HAP-1 (cell line): ENCODE measurements at regions not wholly inside any gene's neighbourhood (a gene's known extent, or its start where the extent isn't known, plus 50 kb on each side); places are given as distances from the start of the nearest gene placed in this dataset.

Experiments used
- DNase-seq, 2 experiments: peaks; one replicate each; pipeline ENCODE4 v3.0.0-alpha.2; 2016 to 2020; ENCODE audit warnings: low spot score in 2 of 2
- H3K27me3 ChIP-seq: fragments of 250-450 bp; sonication (Bioruptor Pico); 2 replicates; pipeline ENCODE4 v1.5.1; 2020; ENCODE audit warnings: low read depth, mild to moderate bottlenecking, moderate library complexity
- H3K36me3 ChIP-seq: fragments of 250-450 bp; sonication (Bioruptor Pico); replicated peaks from 2 replicates; pipeline ENCODE4 v1.5.1; 2020; ENCODE audit warnings: mild to moderate bottlenecking
- H3K4me1 ChIP-seq: fragments of 250-450 bp; sonication (Bioruptor Pico); 2 replicates; pipeline ENCODE4 v1.5.1; 2020; ENCODE audit warnings: mild to moderate bottlenecking
- H3K4me3 ChIP-seq: fragments of 250-450 bp; sonication (Bioruptor Pico); 2 replicates; pipeline ENCODE4 v1.5.1; 2020; ENCODE audit warnings: mild to moderate bottlenecking, moderate library complexity
- H3K9me3 ChIP-seq: fragments of 250-450 bp; sonication (Bioruptor Pico); 2 replicates; pipeline ENCODE4 v1.5.1; 2020; ENCODE audit warnings: mild to moderate bottlenecking, moderate library complexity
- in situ Hi-C: fragments of 300-500 bp; cut with MboI; formaldehyde crosslinking; loops from 3 replicates; pipeline ENCODE4 v1.14.3; 2020; ENCODE audit warnings: low sequenced_read_pairs, inconsistent platforms, mixed read lengths

DNA sequence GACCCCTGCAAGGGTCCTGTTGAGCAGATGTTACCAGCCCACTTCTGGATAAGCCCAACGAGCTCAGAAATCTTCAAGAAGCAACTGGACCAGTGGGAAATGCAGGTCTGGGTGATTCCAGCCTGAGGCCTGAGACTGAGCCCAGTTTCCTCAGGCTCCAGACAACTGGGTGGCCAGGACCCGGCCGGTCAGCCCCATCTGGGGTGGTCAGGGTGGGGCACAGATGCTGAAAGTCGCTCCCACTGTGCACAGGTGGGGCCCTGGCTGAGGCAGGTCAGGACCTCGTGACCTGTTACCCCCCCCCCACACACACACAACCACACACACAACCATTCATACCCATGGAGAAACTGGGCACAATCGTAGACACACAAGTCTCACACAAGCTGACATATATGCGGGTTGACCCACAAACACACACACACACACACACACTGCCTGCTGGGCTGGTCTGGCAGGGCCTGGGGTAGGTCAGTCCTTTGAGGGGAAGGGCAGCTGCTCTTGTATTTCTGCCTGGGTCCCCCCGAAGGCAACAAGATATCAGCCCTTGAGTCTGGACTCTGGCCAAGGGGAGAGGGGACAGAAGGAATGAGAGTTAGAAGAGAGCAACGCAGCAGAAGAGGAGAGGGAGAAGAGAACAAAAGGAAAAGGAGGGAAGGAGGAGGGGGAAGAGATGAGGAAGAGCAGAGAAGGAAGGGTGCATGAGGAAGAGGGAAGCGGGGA is 99.0 kb upstream of the CDH5 start:
- in situ Hi-C loops = no loop called here
- no peak for DNase-seq
- H3K9me3 ChIP-seq = no peaks in the 10 kb centered on the region
- H3K4me3 ChIP-seq = no peak overlapping the region
- H3K36me3 ChIP-seq = no peaks in the 10 kb centered on the region
- no peaks in the 10 kb centered on the region for H3K4me1 ChIP-seq
- no peaks in the 10 kb centered on the region for H3K27me3 ChIP-seq

DNA sequence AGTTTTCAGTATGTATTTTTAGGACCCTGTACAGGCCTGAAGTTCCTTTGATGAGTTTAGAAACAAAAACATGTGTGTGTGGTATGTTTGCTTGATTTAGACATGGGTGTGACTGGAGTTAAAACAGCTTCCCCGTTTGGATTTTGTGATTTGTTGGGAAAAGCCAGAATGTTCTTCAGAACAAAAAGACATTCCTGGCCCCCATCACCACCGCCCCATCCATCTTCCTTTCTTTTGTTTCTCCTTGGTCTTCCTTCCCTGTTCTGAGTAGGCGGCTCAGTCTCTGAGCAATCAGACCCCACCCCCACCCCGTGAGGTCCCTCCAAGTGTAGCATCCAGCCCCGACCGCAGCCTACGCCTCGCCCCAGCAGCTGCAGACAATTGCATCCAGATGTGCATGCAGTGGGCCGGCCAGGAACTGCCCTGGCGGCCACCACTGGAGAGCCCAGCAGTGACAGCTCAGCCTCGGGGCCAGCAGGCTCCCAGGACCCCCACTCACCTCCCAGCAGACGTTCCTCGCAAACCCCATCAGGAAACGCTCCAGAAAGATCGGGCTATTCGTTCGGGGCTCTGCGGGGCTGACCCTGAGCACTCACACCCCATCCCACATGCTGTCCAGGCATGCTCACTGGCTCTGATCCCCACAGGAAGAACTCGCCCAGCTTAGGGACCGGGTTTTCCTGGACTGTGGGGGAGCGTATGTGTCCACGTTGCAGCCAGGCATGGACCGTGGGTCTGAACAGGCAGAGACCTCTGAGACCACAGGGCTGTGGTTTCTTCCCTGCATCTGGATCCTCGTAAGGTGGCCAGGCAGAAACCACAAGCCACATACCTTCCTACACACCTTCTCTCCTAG is 99.8 kb upstream of the CDH5 start:
- no peaks in the 10 kb centered on the region for H3K9me3 ChIP-seq
- no peaks in the 10 kb centered on the region for H3K4me1 ChIP-seq
- H3K4me3 ChIP-seq = no peak overlapping the region
- no peaks in the 10 kb centered on the region for H3K36me3 ChIP-seq
- no peak for DNase-seq
- in situ Hi-C loops = no loop called here
- H3K27me3 ChIP-seq = no peaks in the 10 kb centered on the region

DNA sequence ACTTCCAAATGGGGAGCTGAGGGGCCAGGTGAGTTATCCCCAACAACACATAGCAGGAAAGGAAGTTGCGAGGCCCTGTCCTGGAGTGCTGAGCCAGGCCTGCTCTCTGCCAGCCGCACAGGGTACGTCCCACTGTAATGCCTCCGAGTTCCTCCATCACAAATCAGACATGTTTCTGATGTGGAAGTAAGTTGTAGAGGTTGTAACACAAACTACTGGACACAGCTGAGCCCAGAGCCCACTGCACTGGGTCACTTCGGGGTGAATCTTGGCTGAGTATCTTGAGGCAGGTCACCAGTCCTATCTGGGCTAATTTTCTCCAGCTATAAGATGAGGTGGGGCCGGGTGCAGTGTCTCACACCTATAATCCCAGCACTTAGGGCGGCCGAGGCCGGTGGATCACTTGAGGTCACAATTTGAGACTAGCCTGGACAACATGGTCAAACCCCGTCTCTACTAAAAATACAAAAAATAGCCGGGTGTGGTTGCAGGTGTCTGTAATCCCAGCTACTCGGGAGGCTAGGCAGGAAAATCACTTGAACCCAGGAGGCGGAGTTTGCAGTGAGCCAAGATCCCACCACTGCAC is 100.8 kb upstream of the CDH5 start:
- Histone ChIP-seq H3K36me3 (no peaks in the 10 kb centered on the region), H3K27me3 (no peaks in the 10 kb centered on the region), H3K9me3 (no peaks in the 10 kb centered on the region), H3K4me3 (no peak overlapping the region), H3K4me1 (no peaks in the 10 kb centered on the region)
- DNase-seq = no peak
- in situ Hi-C loops = no loop called here

DNA sequence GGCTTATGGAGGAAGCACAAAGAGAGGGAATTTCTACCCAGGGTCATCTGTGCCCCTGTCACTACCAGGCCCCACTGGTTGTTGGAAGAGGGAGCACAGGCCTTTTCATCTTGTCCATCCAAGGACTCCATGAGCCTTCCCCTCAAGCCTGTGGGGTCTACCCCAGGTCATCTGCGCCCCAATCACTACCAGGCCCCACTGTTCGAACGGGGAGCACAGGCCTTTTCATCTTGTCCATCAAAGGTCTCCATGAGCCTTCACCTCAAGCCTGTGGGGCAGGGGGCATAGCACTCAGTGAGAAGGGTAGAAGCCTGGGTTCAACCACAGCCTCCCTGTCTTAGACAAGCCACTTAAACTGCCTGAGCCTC is 101.5 kb upstream of the CDH5 start:
- no peak for DNase-seq
- Histone ChIP-seq H3K4me1 (no peaks in the 10 kb centered on the region), H3K9me3 (no peaks in the 10 kb centered on the region), H3K4me3 (no peak overlapping the region), H3K27me3 (no peaks in the 10 kb centered on the region), H3K36me3 (no peaks in the 10 kb centered on the region)
- in situ Hi-C loops = no loop called here

DNA sequence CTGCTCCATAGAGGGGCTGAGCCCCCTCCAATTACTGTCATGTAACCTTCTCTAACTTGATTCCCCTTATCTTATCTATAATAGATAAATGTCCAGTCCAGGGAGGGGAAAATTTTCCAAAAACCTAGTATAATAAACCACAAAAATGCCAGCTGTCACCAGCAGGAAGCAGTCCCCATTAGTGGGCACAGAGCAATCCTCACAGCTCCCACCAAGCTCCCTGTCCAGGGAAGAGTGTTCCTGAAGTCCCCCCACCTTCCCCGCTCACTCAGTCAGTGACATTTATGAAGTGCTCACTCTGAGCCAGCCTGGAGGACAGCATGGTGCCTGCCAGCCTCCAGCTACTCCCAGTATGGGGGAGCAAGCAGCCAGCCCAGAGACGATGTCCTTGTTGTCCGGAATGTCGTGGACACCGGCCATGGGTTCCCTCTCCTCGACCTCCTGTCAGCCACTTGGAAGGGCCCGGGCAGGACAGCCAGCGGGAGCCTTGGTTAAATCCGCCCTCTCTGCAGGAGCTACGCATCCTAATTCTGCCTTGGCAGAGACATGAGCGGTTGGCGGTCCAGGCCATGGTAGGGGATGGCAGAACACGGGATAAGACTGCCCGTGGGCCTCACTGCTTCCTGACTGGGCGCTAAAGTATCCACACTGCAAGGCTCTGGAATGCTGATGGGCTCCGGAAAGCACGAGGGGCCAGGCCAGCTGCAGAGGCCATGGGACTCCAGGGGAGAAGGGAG is 102.0 kb upstream of the CDH5 start:
- no peak for DNase-seq
- H3K27me3 ChIP-seq = no peaks in the 10 kb centered on the region
- no peaks in the 10 kb centered on the region for H3K9me3 ChIP-seq
- H3K36me3 ChIP-seq = no peaks in the 10 kb centered on the region
- in situ Hi-C loops = no loop called here
- H3K4me1 ChIP-seq = no peaks in the 10 kb centered on the region
- no peak overlapping the region for H3K4me3 ChIP-seq

DNA sequence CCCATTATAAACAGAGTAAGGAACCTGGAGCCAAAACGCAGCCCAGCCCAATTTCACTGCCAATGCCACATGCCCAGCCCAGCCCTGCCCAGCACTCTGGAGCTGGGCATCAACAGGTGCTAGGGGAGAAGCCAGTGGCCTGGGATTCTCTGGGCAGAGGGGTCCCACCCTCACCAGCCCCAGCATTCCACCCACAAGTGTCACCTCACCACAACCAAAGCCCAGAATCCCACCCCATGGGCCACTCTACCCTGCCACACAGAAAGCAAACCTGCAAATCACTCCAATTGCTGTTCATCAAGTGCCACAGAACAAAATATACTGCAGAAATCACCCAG is 102.5 kb upstream of the CDH5 start:
- in situ Hi-C loops = no loop called here
- no peaks in the 10 kb centered on the region for H3K4me1 ChIP-seq

DNA sequence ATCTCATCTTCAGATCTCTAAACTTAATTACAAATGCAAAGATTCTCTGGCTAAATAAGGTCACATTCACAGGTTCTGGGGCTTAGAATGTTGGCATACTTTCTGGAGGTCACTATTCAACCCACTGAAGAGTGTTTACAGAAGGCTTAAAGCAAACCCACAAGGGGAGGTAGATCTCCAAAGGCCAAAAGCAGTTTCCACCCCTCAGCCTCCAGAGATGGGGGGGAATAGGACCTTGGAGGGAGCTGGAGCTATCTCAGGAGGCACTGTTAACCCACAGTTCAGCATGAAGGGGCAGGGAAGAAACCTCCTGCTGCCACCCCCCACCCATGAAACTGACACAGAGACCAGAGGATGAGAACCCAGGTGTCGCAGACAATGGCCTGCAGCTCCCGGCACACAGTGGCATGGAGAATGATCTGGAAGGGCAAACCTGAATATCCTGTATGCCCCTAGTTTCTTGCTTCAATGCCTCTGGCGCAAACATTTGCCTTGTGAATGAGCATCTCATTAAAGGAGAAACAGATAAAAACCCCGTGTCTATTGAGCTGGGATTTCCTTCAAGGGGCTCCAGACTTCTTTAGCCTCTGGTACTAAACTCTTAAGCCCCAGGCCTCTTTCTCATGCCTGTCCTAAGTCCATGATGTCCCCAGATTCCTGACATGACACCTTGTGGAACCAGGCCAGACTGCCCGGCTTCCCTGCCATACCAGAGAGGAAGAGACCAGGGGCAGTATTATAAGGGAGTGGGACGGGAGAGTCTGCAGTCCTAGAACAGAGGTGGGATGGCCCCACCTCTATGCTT is 103.1 kb upstream of the CDH5 start:
- Histone ChIP-seq H3K4me1 (no peaks in the 10 kb centered on the region), H3K27me3 (no peaks in the 10 kb centered on the region), H3K4me3 (no peak overlapping the region), H3K9me3 (no peaks in the 10 kb centered on the region), H3K36me3 (no peaks in the 10 kb centered on the region)
- DNase-seq = no peak
- in situ Hi-C loops = no loop called here

More for the DNA sequence above, 102.5 kb upstream of the CDH5 start:
- no peak for DNase-seq
- H3K4me3 ChIP-seq = no peak overlapping the region
- H3K9me3 ChIP-seq = no peaks in the 10 kb centered on the region
- H3K36me3 ChIP-seq = no peaks in the 10 kb centered on the region
- no peaks in the 10 kb centered on the region for H3K27me3 ChIP-seq

DNA sequence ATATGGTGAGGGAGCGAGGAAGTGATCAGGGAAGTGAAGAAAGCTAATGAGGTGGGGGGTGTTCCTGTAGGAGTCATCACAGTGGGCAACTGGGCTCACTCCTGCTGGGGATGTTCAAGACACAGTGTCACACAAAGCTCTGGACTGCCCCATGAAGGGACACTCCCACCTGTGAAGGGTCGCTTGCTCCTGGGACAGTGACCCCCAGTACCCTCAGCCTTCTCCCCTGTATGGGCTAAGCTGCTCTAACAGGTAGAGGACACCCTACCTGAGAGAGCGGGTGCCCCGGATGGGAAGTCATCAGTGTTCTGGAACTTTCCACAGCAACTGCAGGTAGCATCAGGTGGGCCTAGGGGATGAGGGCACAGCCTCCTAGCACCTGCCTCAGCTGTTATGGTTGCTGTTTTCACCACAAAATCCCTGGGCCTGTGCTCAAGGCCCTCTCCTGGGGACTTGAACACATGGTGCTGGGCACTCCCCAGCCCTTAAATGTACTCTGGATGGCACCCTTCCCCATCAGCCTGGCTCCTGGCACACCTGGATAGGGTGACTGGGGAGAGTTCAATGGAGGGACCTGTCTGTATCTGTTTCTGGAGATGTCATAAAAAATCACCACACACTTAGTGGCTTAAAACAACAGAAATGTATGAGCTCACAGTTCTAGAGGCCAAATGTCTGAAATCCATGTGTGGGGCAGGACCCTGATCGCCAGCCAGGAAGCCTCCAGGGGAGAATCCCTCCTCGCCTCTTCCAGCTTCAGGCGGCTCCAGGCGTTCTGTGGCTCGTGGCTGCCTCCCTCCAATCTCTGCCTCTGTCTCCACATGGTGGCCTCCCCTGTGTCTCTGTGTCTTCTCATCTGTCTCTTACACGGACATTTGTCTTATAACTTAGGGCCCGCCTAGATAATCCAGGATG is 104.0 kb upstream of the CDH5 start:
- H3K4me3 ChIP-seq = no peak overlapping the region
- H3K4me1 ChIP-seq = no peaks in the 10 kb centered on the region
- in situ Hi-C loops = no loop called here
- no peaks in the 10 kb centered on the region for H3K9me3 ChIP-seq
- no peaks in the 10 kb centered on the region for H3K36me3 ChIP-seq
- no peaks in the 10 kb centered on the region for H3K27me3 ChIP-seq
- no peak for DNase-seq

DNA sequence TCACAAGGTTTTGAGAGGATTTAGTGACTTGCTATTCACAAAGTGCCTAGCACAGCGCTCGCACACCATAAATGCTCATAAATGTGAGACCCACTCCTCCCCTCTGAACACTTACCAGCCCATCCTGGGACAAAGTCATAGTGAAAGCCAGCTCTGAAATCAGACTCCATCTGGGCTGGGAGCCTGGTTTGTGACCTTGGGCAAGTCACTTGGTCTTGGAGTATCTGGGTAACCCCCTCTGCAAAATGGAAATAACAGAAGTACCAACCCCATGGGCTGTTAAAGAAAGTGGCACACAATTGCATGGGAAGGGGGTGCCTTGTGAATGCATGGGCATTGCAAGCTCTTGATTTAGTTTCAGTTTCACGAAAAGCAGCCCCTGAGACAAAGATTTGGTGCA is 104.7 kb upstream of the CDH5 start:
- H3K4me1 ChIP-seq = no peaks in the 10 kb centered on the region
- H3K9me3 ChIP-seq = no peaks in the 10 kb centered on the region
- no peak for DNase-seq
- in situ Hi-C loops = no loop called here
- H3K4me3 ChIP-seq = no peak overlapping the region
- H3K36me3 ChIP-seq = no peaks in the 10 kb centered on the region
- no peaks in the 10 kb centered on the region for H3K27me3 ChIP-seq

DNA sequence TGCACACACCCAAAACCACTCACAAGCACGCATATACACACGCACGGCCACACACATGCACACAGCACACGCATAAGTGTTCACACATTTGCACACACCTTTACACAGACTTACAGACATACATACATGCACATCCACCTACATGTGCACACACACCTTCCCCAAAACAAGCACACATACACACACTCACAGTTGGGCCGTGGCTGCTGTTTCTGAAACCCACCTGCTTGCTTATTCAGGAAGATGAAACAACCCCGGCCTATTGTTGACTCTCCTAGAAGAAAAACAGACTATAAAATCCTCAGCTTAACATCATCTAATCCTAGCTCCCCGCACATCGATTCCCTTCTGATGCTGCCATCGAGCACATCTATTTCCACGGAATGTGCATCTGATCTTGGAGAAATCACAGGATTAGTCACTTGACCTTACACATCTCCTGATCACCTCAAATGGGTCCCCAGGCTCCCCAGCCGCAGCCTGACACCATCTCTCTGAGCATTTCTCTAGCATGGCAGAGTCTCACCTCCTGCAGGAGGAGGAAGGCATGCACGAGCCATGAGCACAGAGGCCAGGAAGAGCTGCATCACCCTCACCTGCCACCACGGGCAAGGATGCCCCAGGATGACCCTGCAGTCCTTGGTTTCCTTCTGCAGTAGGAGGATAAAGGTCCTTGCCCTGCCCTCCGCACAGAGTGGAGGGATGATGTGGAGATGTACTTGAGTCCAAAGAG is 105.8 kb upstream of the CDH5 start:
- Histone ChIP-seq H3K9me3 (no peaks in the 10 kb centered on the region), H3K27me3 (no peaks in the 10 kb centered on the region), H3K4me3 (no peak overlapping the region), H3K4me1 (no peaks in the 10 kb centered on the region), H3K36me3 (no peaks in the 10 kb centered on the region)
- DNase-seq = no peak
- in situ Hi-C loops = no loop called here

DNA sequence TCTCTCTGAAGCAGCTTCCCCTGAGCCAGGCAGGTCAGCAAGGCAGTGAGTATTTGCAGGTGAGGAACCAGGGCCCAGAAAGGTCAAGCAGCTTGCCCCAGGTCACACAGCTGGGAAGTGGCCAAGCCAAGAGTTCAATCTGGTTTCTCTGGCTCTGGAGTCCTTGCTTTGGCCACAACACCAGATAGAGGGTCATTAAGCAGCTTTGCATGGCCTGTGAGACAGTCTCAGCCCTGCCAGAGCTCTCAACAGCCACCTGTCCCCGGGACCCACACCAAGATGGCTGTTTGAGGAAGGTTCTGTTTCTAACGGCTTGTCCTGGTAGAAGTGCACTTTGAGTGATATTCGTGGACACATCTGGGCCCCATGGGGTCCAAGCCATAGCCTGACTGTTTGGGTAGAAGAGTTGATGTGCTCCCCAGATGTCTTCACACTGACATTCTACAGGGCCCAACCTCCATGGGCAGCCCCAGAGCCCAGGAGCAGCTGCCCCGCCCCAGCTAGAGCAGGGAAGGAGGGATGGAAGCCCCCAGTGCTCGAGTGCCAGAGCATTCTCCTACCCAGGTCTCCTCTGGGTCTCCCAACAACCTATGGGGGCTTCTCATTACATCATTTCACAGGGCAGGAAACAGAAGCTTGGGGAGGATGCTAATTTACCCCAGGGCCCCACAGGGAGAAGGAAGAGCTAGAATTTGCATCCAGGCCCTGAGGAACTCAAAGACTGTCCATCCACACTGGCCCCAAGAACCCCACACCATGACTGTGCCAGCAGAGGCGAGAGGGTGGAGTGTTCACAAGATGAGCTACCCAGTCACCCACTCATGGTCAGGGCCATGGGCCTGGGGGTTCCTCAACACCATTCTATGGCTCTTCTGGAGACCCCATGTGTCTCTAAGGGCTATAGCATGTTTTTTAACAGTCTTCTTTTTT is 107.3 kb upstream of the CDH5 start:
- no peaks in the 10 kb centered on the region for H3K4me1 ChIP-seq
- no peak overlapping the region for H3K4me3 ChIP-seq
- in situ Hi-C loops = no loop called here
- no peaks in the 10 kb centered on the region for H3K36me3 ChIP-seq
- no peak for DNase-seq
- no peaks in the 10 kb centered on the region for H3K9me3 ChIP-seq
- no peaks in the 10 kb centered on the region; the same call in 1 of the 2 replicates for H3K27me3 ChIP-seq
